ENCODE measurements at regions not wholly inside any gene's neighbourhood (a gene's known extent, or its start where the extent isn't known, plus 50 kb on each side); places are given as distances from the start of the nearest gene placed in this dataset.
"Not testable (repeated sequence)": the region's sequence is repeated elsewhere in the genome, so short reads cannot be mapped to it uniquely, and the experiment has no call there.

DNA sequence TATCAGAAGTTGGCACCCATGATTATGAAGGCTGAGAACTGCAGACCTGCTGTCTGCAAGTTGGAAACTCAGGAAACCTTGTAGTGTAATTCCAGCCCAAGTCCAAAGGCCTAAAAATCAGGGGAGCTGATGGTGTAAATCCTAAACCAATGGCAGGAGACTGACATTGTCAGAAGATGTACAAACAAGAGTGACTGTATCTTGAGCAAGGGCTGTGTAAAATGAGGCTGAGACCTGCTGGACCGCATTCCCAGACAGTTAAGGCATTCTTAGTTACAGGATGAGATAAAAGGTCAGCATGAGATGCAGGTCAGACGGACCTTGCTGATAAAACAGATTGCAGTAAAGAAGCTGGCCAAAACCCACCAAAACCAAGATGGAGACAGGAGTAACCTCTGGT lies 147.7 kb downstream of the COG6 start:
- DNase-seq (ENCODE audit: low read depth in 2 of 2): no peak

- DNase-seq (ENCODE audit: low read depth in 2 of 2): no peak
Measured at GRCh38 chr13:39803851-39804250, 148.4 kb downstream of the COG6 start.

DNA sequence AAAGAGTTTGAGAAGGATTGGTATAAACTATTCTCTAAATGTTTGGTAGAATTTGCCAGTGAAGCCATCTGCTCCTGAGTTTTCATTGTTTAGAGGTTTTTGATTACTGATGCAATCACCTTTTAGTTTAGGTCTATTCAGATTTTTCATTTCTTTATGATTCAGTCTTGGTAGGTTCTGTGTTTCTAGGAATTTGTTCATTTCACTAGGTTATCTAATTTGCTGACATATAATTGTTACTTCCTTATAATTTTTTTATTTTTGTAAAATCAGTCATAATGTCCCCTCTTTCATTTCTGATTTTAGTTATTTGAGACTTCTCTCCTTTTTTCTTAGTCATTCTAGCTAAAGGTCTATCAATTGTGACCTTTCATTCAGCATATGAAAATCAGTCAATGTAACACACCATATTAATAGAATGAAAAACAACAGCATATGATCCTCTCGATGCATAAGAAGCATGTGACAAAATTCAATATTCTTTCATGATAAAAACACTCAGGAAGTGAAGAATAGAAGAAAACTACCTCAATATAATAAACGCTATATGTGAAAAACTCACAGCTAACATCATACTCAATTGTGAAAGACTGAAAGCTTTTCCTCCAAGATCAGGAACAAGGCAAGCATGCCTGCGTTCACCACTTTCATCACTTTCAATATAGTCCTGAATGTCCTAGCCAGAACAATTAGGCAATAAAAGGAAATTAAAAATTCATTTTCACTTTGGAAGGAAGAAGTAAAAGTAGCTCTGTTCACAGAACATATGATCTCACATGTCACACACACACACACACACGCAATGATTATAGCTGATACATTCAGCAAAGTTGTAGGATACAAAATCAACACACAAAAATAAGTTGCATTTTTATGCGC lies 149.1 kb downstream of the COG6 start:
- DNase-seq (ENCODE audit: low read depth in 2 of 2): no peak

DNA sequence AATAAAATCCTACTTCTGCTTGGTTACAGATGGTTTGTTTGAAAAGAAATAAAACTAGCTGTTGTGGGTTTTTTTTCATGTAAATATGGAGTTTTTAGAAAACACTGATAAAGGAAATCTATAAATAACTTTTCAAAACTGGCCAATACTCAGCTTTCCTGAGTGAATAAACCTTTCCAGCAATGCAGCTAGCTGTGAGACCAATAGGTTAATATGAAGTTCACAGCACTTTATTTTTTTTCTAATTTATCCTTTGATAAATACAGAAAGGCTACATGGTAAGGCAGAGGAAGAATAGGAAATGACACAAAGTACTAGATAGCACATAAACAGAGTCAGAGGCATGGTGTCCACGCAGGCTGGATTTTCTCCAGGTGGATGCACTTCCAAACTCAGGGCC lies 154.0 kb downstream of the COG6 start:
- no peak for DNase-seq (ENCODE audit: low read depth in 2 of 2)

DNA sequence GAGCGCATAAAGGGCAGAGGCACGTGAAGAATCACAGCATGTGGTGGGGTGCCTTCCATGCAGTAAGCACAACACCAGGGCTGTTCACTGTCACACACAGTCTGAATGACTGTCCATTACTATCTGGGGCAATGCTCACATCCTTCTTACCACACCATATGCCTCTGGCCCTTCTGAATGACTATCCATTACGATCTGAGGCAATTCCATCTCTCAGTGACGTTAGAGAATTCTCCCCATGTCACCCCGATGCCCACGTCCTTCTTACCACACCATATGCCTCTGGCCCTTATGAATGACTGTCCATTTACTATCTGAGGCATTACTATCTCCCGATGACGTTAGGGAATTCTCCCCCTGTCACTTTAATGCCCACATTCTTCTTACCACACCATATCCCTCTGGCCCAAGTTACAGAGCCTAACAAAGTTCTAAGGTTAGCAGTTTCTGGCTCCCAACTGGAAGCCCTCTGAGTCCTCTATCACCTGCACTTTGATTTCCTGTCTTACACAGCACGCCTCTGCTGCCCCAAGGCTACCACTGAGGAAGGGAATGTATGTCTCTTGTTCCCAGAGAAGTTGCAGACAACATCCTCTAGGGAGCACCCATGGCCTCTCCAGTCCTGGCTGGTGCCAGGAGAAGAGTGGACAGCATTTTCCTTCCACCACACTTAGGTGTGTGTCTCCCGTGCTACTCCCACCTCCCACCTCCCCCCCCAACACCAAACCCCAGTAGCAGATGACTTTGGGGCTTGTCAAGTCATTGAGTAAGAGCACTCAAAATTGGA lies 154.8 kb downstream of the COG6 start:
- DNase-seq (ENCODE audit: low read depth in 2 of 2): no peak

DNA sequence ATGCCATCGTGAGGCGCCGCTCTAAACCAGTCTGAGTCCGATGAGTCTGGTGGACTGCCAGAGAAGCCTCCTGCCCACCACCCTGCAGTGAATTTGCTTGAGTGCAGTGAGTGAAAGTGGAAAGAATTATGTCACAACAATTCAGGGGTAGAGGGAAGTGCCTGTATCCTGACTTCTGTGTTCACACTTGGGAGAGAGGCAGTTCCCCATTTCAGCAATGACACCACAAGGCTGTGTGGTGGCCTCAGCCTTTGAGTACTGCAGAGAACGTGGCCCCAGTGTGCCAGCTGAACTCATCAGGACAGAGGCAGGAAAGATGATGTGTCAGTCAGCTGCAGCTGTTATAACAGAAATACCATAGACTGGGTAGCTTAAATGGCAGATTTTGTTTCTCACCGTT lies 155.6 kb downstream of the COG6 start:
- no peak for DNase-seq (ENCODE audit: low read depth in 2 of 2)

- no peak for DNase-seq (ENCODE audit: low read depth in 2 of 2)
Measured at GRCh38 chr13:39811696-39812095, 156.2 kb downstream of the COG6 start.

GRCh38 chr13:39815345-39816111 lies 160.1 kb downstream of the COG6 start:
- no peak for DNase-seq (ENCODE audit: low read depth in 2 of 2)

DNA sequence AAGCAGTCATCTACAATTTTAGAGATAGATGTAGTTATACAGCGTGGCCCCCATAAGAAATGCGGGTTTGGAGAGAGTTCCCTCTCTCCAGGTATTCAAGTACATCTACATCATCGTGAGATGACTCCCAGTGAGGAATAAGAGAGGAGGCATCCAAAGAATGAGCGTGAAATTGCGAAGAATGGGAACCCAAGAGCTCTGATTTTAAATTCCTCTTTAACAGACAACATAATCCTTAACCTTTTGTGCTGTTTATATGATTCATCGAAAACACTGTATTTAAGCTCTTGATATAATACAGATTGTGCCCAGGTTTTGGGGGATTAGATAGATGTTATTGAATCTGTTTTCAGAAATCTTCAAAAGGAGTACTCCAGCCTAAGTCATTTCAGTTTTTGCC lies 161.5 kb downstream of the COG6 start:
- DNase-seq (ENCODE audit: low read depth in 2 of 2): no peak

DNA sequence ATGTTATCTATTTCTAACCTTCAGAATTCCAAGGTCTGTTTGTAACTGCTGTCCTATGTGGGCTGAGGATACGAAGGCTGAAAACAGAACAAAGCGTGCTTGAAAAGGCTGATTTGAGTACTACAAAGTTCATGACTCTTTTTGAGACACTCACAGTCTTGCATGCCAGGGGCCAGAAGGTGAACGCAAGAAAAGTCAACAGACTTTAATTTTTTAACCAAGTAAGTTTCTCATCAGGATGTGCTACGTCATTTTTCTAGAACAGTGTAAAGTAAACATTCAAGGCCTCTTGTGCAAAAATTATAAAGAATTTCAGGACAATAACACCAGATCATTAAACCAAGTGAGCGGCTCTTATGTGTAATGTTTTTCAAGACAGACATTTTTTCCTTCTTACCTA lies 163.5 kb downstream of the COG6 start:
- no peak for DNase-seq (ENCODE audit: low read depth in 2 of 2)

- no peak for DNase-seq (ENCODE audit: low read depth in 2 of 2)
Measured at GRCh38 chr13:39820606-39821005, 165.1 kb downstream of the COG6 start.

DNA sequence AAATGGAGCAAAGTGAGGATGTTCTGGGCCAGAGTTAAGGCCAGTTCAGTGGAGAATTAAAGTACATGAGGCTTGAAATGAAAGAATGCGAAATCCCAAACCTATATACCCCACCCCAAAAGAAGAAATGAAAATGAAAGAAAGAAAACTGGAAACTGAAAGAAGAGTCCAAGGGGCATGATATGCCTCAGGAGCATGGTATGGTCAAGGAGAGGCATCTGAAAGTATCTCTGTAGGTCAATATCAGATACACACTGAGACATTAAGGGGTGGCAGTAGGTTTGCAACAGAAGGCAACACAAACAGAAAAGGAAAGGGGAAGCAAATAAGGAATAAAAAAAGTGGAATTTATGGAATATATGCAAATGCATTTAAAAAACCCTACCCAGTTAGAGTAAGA lies 166.5 kb downstream of the COG6 start:
- DNase-seq (ENCODE audit: low read depth in 2 of 2): no peak

DNA sequence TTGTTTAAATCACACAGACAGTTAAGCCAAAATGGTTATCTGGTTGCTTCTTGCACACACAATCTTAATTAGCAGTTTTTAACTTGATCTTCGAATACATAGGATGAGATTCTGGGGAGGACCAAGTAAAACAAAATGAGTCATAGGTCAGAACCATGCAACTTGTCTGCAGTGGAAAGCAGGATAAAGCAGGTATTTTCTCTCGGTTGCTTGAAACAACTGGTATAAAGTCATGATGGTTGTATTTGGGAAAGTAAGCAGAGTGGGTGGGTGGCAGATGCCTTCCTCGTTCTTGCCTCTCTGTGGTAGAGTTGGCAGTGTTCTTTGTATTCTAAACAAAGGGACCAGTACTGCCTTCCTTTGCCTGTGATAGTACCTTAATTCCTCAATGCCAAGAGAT lies 167.0 kb downstream of the COG6 start:
- DNase-seq (ENCODE audit: low read depth in 2 of 2): no peak

DNA sequence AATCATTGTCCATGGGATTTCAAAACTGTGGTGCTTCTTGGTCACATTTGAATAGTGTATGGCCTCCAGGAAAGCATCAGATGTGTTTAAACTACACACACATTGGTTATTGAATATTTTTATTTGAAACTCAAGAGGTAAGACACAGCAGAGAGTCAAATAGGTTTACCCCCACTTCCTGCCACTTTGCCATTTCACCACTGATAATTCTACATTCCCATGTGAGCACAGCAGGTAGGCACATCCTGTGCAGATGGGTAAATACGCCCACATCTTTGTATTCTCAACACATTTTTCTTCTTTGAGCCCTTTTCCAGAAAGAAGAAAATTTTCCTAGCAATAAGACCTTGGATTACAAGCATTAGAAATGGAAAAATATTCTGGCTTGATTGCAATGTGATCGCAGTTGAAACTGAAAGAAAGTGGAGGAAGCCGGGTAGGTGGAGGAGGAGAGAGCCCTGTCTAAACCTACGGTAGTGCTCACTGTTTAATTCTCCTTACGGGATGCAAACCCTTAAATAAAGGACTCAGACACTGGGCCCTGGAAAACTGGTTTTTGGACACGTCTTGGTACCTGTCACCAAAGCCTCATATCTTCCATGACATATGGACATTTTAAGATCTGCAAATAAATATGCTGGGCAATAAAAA lies 167.7 kb downstream of the COG6 start:
- DNase-seq (ENCODE audit: low read depth in 2 of 2): no peak

DNA sequence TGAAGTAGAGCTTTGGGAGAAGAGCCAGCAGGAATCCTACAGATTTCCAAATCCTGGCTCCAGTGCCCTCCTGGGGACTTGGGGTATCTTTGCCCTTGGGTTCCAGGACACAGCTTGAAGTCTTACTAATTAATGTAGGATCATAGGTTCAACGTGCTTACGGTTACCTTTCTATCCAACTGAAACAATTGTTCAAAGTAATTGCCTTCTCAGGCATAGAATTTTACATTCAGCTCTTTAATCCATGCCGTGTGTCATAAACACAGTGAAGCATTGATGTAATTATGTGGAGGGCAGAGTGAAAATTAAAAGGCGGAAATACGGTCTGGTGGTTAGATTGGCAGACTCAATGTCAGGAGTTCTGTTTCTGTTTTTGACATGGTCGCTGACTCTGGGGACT lies 170.4 kb downstream of the COG6 start:
- no peak for DNase-seq (ENCODE audit: low read depth in 2 of 2)

DNA sequence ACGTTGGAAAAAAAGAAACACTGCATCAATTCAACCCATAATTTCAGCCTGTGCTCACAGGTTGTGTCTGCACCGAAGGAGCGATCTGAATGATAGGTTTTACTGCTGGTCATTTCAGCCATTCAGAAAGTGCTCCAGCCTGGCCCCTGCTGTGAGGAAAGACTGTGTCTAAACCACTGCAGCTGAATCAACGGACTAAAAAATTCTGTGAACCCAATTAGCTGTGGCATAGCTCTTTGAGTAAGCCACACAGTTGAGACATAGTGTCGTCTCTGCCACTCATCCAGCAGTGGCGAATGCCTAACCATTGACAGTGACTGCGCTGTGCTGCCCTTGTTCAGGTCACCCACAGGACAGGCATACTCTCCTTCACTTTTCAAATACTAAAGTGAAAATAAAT lies 179.8 kb downstream of the COG6 start:
- DNase-seq (ENCODE audit: low read depth in 2 of 2): no peak

DNA sequence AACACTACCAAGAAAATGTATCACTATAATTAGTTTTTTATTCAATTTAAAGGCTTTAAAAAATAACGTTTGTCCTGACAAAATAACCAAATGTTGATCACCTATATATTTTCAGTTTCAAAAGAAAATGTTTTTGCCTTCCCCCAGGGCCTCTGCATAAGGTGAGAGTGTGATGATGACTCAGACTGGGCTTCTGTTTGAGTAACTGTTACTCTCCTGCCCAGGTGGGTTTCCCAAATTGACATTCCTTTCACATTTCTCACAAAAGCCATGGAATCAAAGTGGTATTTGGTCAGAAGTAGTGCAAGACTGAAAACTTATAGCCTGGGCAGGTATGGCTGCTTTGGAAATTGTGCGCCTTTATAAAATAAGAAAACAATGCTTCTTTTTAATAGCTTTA lies 180.6 kb downstream of the COG6 start:
- DNase-seq (ENCODE audit: low read depth in 2 of 2): no peak

DNA sequence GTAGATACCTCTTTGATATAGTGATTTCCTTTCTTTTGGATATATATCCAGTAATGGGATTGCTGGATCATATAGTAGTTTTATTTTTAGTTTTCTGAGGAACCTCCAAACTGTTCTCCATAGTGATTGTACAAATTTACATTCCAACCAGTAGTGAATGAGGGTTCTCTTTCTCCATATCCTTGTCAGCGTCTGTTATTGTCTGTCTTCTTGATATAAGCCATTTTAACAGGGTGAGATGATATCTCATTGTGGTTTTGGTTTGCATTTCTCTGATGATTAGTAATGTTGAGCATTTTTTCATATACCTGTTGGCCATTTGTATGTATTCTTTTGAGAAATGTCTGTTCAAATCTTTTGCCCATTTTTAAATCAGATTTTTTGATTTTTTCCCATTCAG lies 182.4 kb downstream of the COG6 start:
- DNase-seq (ENCODE audit: low read depth in 2 of 2): not testable (repeated sequence)

DNA sequence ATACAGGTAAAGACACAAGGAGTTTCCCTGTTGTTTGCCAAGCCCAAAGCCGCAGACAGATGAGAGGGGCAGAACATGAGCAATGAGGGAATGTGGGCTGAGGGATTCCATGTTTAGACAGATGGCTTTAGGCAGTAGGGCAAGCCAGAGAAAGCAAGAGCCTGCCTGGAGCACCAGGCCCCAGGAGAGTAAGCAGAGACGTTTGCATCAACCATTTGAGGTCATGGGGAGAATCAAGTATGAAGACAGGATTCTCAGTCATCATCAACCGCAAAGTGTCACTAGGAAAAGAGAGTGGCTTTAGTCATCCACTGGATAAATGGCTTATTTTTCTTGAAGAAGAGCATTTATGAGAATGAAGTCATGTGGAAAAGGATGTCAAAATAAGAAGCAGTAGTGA lies 184.7 kb downstream of the COG6 start:
- DNase-seq (ENCODE audit: low read depth in 2 of 2): no peak

DNA sequence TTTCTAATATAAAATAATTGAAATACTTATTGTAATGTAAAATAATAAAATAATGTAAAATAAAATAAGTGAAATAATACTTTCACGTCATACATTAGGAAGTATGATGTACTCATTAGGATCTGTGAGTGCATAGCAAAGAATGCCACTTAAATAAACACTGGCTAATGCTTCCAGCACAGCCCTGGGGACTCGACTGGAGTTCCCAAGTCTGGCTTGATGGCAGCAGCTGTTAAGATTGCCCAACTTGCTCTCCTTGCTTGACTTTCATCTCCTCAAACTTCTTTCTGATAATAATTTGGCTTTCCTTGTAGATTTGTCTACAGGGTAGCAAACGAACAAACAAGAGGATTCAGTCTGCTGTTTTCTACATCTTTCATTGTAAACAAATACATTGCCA lies 191.9 kb downstream of the COG6 start:
- DNase-seq (ENCODE audit: low read depth in 2 of 2): no peak

GRCh38 chr13:39855236-39855635 lies 199.8 kb downstream of the COG6 start:
- no peak for DNase-seq (ENCODE audit: low read depth in 2 of 2)

DNA sequence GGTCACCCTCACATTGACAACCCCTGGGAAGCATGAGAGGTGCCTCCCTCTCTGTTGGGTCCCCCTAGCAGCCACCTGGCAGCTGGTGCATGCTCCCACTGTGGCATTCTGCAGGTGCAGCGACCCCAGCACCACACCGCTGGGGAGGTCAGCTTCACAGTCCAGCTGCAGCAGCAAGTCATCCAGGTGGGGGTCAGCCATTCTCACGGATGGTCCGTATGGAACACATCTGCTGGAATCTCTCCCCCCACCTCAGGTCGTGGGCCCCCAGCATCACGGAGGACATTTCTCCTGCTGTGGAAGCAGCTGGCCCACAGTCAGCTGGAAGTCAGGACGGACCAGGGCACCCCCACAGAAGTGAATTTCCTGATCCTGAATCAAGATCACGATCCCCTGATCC lies 201.3 kb downstream of the COG6 start:
- no peak for DNase-seq (ENCODE audit: low read depth in 2 of 2)

All from stimulated activated CD8-positive, alpha-beta memory T cell treated with anti-CD3 and anti-CD28 coated beads, Interleukin-2, amount 100 ng/mL, for 48 hours (primary cell).